H1 (cell line): ENCODE measurements at regions not wholly inside any gene's neighbourhood (a gene's known extent, or its start where the extent isn't known, plus 50 kb on each side); places are given as distances from the start of the nearest gene placed in this dataset.

Experiments used
- CTCF ChIA-PET: fragments of 300-600 bp; sonication (Branson Sonifier 250); formaldehyde crosslinking; loops from one replicate; lab custom pipeline; 2021; ENCODE audit not compliant: partially characterized antibody; lab: Charles Lee
- POLR2A ChIA-PET: fragments of 300-600 bp; sonication (Branson Sonifier 250); formaldehyde crosslinking; loops from one replicate; lab custom pipeline; 2021; ENCODE audit warnings: inconsistent platforms; ENCODE audit not compliant: partially characterized antibody; lab: Charles Lee
- DNase-seq, 2 experiments: peaks; one replicate each; pipeline versions ENCODE4 v3.0.0 to v3.0.0-alpha.2; 2010 to 2022; ENCODE audit warnings: low spot score in 2 of 2, low read depth in 1 of 2, mixed read lengths in 1 of 2
- FAIRE-seq: peaks from 2 replicates; lab custom pipeline; 2011; peaks lifted over from hg19 to GRCh38; lab: Jason Lieb, UNC
- H2AFZ ChIP-seq: 2 replicates; pipeline ENCODE4 v1.8.1; 2012; ENCODE audit warnings: low read length, inconsistent platforms
- H2AK5ac ChIP-seq: 2 replicates; pipeline ENCODE4 v1.6.1; 2013; ENCODE audit warnings: low read depth, low read length
- H2BK120ac ChIP-seq: replicated peaks from 2 replicates; pipeline ENCODE3; 2013; ENCODE audit warnings: low read depth, low read length, inconsistent platforms
- H2BK12ac ChIP-seq: 2 replicates; pipeline ENCODE4 v1.6.1; 2013; ENCODE audit warnings: low read depth, low read length
- H2BK15ac ChIP-seq: 2 replicates; pipeline ENCODE4 v1.6.1; 2013; ENCODE audit warnings: low read length
- H2BK20ac ChIP-seq: 2 replicates; pipeline ENCODE4 v1.6.1; 2013; ENCODE audit warnings: low read length
- H2BK5ac ChIP-seq: 2 replicates; pipeline ENCODE4 v1.6.1; 2013; ENCODE audit warnings: low read depth, low read length
- H3K14ac ChIP-seq: 2 replicates; pipeline ENCODE4 v1.6.1; 2013; ENCODE audit warnings: inconsistent platforms; ENCODE audit not compliant: insufficient read length
- H3K18ac ChIP-seq: 2 replicates; pipeline ENCODE4 v1.6.1; 2013; ENCODE audit warnings: low read length; ENCODE audit errors: extremely low read depth
- H3K23ac ChIP-seq: 2 replicates; pipeline ENCODE4 v1.6.1; 2013; ENCODE audit warnings: inconsistent platforms; ENCODE audit not compliant: insufficient read length
- H3K23me2 ChIP-seq: 2 replicates; pipeline ENCODE4 v1.6.1; 2013; ENCODE audit warnings: low read depth, low read length
- H3K27ac ChIP-seq: 2 replicates; pipeline ENCODE4 v1.6.1; 2011; ENCODE audit warnings: low read depth, low read length, inconsistent platforms
- H3K27me3 ChIP-seq, 4 experiments: replicated peaks in 1 of 4; 1 replicate in 1 of 4; 2 replicates in 3 of 4; pipeline versions ENCODE4 v1.6.1 to v1.8.1; 2011 to 2013; ENCODE audit warnings: low read length in 3 of 4, mild to moderate bottlenecking in 3 of 4, inconsistent platforms in 2 of 4, mixed read lengths in 2 of 4, moderate library complexity in 1 of 4; ENCODE audit not compliant: control insufficient read depth in 3 of 4, insufficient read depth in 3 of 4; ENCODE audit errors: extremely low read depth in 1 of 4
- H3K36me3 ChIP-seq, 4 experiments: 2 replicates each; pipeline versions ENCODE4 v1.6.1 to v1.8.1; 2011 to 2013; ENCODE audit warnings: mild to moderate bottlenecking in 4 of 4, low read length in 3 of 4, moderate library complexity in 2 of 4, control low read depth in 1 of 4, inconsistent platforms in 1 of 4; ENCODE audit not compliant: insufficient read depth in 4 of 4, control insufficient read depth in 2 of 4
- H3K4ac ChIP-seq: replicated peaks from 2 replicates; pipeline ENCODE3; 2013; ENCODE audit warnings: low read length, low read depth, mixed read lengths, inconsistent platforms; ENCODE audit not compliant: insufficient read length
- H3K4me1 ChIP-seq, 4 experiments: replicated peaks in 1 of 4; 1 replicate in 1 of 4; 2 replicates in 3 of 4; pipeline versions ENCODE4 v1.6.1 to v1.8.1; 2011 to 2013; ENCODE audit warnings: low read length in 3 of 4, inconsistent platforms in 2 of 4, mixed read lengths in 1 of 4; ENCODE audit not compliant: insufficient read depth in 4 of 4, control insufficient read depth in 3 of 4
- H3K4me2 ChIP-seq, 2 experiments: 2 replicates each; pipeline versions ENCODE4 v1.6.1 to v1.8.1; 2011 to 2013; ENCODE audit warnings: low read depth in 2 of 2, low read length in 2 of 2, control low read depth in 1 of 2, inconsistent platforms in 1 of 2, mild to moderate bottlenecking in 1 of 2; ENCODE audit not compliant: insufficient read depth in 1 of 2
- H3K4me3 ChIP-seq, 4 experiments: fragments of 200-600, 300-600 bp in 1 of 4; sonication (generic), shearing (Covaris generic), sonication (Bioruptor Twin) in 1 of 4; 2 replicates each; pipeline versions ENCODE4 v1.5.1 to v1.8.1; 2011 to 2016; ENCODE audit warnings: low read length in 4 of 4, low read depth in 3 of 4, control low read depth in 2 of 4, inconsistent platforms in 2 of 4, mild to moderate bottlenecking in 2 of 4, mixed read lengths in 1 of 4, moderate library complexity in 1 of 4; ENCODE audit not compliant: insufficient read depth in 2 of 4; ENCODE audit errors: extremely low read depth in 1 of 4
- H3K56ac ChIP-seq: replicated peaks from 2 replicates; pipeline ENCODE3; 2013; ENCODE audit warnings: low read depth, mild to moderate bottlenecking, mixed read lengths, low read length, inconsistent platforms; ENCODE audit not compliant: insufficient read length
- H3K79me1 ChIP-seq: 2 replicates; pipeline ENCODE4 v1.6.1; 2013; ENCODE audit warnings: low read depth, low read length, control low read depth
- H3K79me2 ChIP-seq, 2 experiments: 2 replicates each; pipeline versions ENCODE4 v1.6.1 to v1.8.1; 2012 to 2013; ENCODE audit warnings: low read length in 2 of 2, mild to moderate bottlenecking in 2 of 2, inconsistent platforms in 1 of 2; ENCODE audit not compliant: insufficient read depth in 2 of 2, control insufficient read depth in 1 of 2
- H3K9ac ChIP-seq, 4 experiments: replicated peaks in 1 of 4; 1 replicate in 1 of 4; 2 replicates in 3 of 4; pipeline versions ENCODE4 v1.6.1 to v1.8.1; 2011 to 2013; ENCODE audit warnings: low read depth in 3 of 4, low read length in 3 of 4, control low read depth in 2 of 4, mild to moderate bottlenecking in 2 of 4, moderate library complexity in 2 of 4, inconsistent platforms in 1 of 4; ENCODE audit errors: extremely low read depth in 1 of 4
- H3K9me3 ChIP-seq, 2 experiments: 2 replicates each; pipeline versions ENCODE4 v1.6.1 to v1.8.1; 2012 to 2013; ENCODE audit warnings: mild to moderate bottlenecking in 2 of 2, moderate library complexity in 2 of 2, control low read depth in 1 of 2, inconsistent platforms in 1 of 2, low read depth in 1 of 2, low read length in 1 of 2, mixed read lengths in 1 of 2; ENCODE audit not compliant: insufficient read depth in 2 of 2
- H4K20me1 ChIP-seq, 2 experiments: replicated peaks in 1 of 2; 2 replicates each; pipeline versions ENCODE3 to v1.8.1; 2011 to 2013; ENCODE audit warnings: inconsistent platforms in 2 of 2, low read length in 2 of 2, mild to moderate bottlenecking in 1 of 2; ENCODE audit not compliant: insufficient read depth in 2 of 2, control insufficient read depth in 1 of 2
- H4K5ac ChIP-seq: 2 replicates; pipeline ENCODE4 v1.6.1; 2013; ENCODE audit warnings: low read length, low read depth, mixed read lengths, inconsistent platforms; ENCODE audit not compliant: insufficient read length
- H4K8ac ChIP-seq: 2 replicates; pipeline ENCODE4 v1.8.0; 2013; ENCODE audit warnings: mild to moderate bottlenecking, moderate library complexity, low read length, inconsistent platforms; ENCODE audit not compliant: insufficient read depth; ENCODE audit errors: extremely low read depth
- H4K91ac ChIP-seq: replicated peaks from 2 replicates; pipeline ENCODE3; 2013; ENCODE audit warnings: low read length, mixed read lengths, inconsistent platforms; ENCODE audit not compliant: insufficient read length
- E2F6 ChIP-seq: IDR thresholded peaks from 2 replicates; pipeline ENCODE4 v1.6.1; 2012; ENCODE audit warnings: inconsistent platforms
- EGR1 ChIP-seq: IDR thresholded peaks from 2 replicates; pipeline ENCODE4 v1.6.1; 2011; ENCODE audit warnings: low read depth, low read length, borderline replicate concordance
- EZH2 ChIP-seq: fragments of 200-600 bp; sonication (generic); IDR thresholded peaks from 2 replicates; pipeline ENCODE4 v1.7.1; 2012; ENCODE audit warnings: low read depth, mild to moderate bottlenecking, moderate library complexity, low read length, inconsistent platforms; ENCODE audit not compliant: severe bottlenecking
- FOSL1 ChIP-seq: IDR thresholded peaks from 2 replicates; pipeline ENCODE4 v1.6.1; 2011; ENCODE audit warnings: mild to moderate bottlenecking, low read depth, low read length, moderate library complexity; ENCODE audit not compliant: insufficient read depth
- JUND ChIP-seq: IDR thresholded peaks from 2 replicates; pipeline ENCODE4 v1.6.1; 2011; ENCODE audit warnings: mild to moderate bottlenecking, improper control_type of control experiment, low read length
- NRF1 ChIP-seq: IDR thresholded peaks from 2 replicates; pipeline ENCODE4 v1.6.1; 2011; ENCODE audit warnings: mild to moderate bottlenecking, low read depth, low read length, improper control_type of control experiment
- RFX5 ChIP-seq: IDR thresholded peaks from 2 replicates; pipeline ENCODE4 v1.6.1; 2011; ENCODE audit warnings: low read depth, low read length, improper control_type of control experiment, borderline replicate concordance
- RNF2 ChIP-seq: fragments of 200-900, 300-1000 bp; sonication (generic); IDR thresholded peaks from 2 replicates; pipeline ENCODE4 v1.7.1; 2016; ENCODE audit warnings: borderline replicate concordance, low read depth, mild to moderate bottlenecking, antibody characterized with exemption, low read length; ENCODE audit not compliant: poor library complexity, severe bottlenecking; ENCODE audit errors: missing control alignments
- SP4 ChIP-seq: IDR thresholded peaks from 2 replicates; pipeline ENCODE4 v1.6.1; 2012; ENCODE audit warnings: low read length, inconsistent platforms
- TCF12 ChIP-seq: IDR thresholded peaks from 2 replicates; pipeline ENCODE4 v1.6.1; 2011; ENCODE audit warnings: low read depth, mild to moderate bottlenecking, low read length
- WGBS, 2 experiments: shearing (Covaris generic) in 1 of 2; methylation state at CpG; one replicate each; pipeline versions ENCODE4 v1.1.6 to v1.1.7; 2013 to 2015; ENCODE audit warnings: low lambda C conversion rate in 2 of 2, mixed read lengths in 2 of 2, inconsistent platforms in 1 of 2, low coverage in 1 of 2, missing lambda C conversion rate in 1 of 2; ENCODE audit not compliant: insufficient replicate concordance in 2 of 2, insufficient coverage in 1 of 2, insufficient read length in 1 of 2; ENCODE audit errors: extremely low coverage in 1 of 2, missing lambda C conversion rate in 1 of 2; 5-methylcytosine and 5-hydroxymethylcytosine counted together

GRCh38 chr1:29524285-29525065 is 288.2 kb downstream of the PTPRU start:
- Histone ChIP-seq H3K23ac (no peak overlapping the region), H3K4me2 (no peak overlapping the region), H2BK12ac (no peak overlapping the region), H2AFZ (no peak overlapping the region), H3K4me1 (peaks cover 0 to 7% (median 2%) of the 10 kb centered on the region in 4 experiments; a peak in 2 of 7 replicates), H2BK20ac (no peak overlapping the region), H2AK5ac (no peak overlapping the region), H3K79me1 (no peaks in the 10 kb centered on the region), H3K56ac (no peak overlapping the region), H3K36me3 (no peaks in the 10 kb centered on the region), H3K23me2 (no peaks in the 10 kb centered on the region), H3K4ac (no peak overlapping the region), H3K18ac (no peak overlapping the region), H3K79me2 (no peaks in the 10 kb centered on the region), H2BK5ac (peak overlapping the region; percentile 29; the same call in 1 of the 2 replicates), H3K9me3 (peaks cover 0 to 9% of the 10 kb centered on the region in 2 experiments; a peak in 1 of 4 replicates), H4K20me1 (no peaks in the 10 kb centered on the region), H4K8ac (no peak overlapping the region; the same call in 1 of the 2 replicates), H4K91ac (no peak overlapping the region), H4K5ac (no peak overlapping the region), H3K9ac (no peak overlapping the region), H2BK120ac (no peak overlapping the region), H2BK15ac (0 out of 2 replicates have a peak overlapping the region, but pooled peaks have one; percentile 2), H3K27ac (no peak overlapping the region), H3K14ac (no peak overlapping the region), H3K4me3 (no peak overlapping the region), H3K27me3 (no peaks in the 10 kb centered on the region)
- DNase-seq = peak in 1 of 2 experiments; percentile 28
- ChIA-PET CTCF (interaction anchor here (1.2 kb wide), 1 partner anchor 122 kb away, joined by 4 read pairs; no protein-coding TSS in a partner anchor), POLR2A (no interaction called here)
- no peak for FAIRE-seq
- 89% methylated on average over 17 of the region's 23 CpGs; no CpG with 5 or more reads in 1 of the 2 experiments for WGBS, 2 experiments
- TF ChIP-seq RNF2 (no peak), NRF1 (no peak), JUND (no peak), EZH2 (no peak), FOSL1 (no peak), TCF12 (no peak), E2F6 (no peak), RFX5 (no peak), EGR1 (no peak), SP4 (no peak)
